Spinal cord (tissue), 9 donors: ENCODE measurements at regions not wholly inside any gene's neighbourhood (a gene's known extent, or its start where the extent isn't known, plus 50 kb on each side); places are given as distances from the start of the nearest gene placed in this dataset.

Experiments
- DNase-seq, 6 donors: peaks; one replicate each; pipeline versions ENCODE4 v3.0.0 to v3.0.0-alpha.2; 2013 to 2015; ENCODE audit warnings: low spot score in 6 of 6, low read depth in 4 of 6
- H3K27ac ChIP-seq: one replicate; pipeline ENCODE4 v1.5.1; 2013; ENCODE audit warnings: low read depth, low read length, control low read depth
- H3K27me3 ChIP-seq: one replicate; pipeline ENCODE4 v1.6.1; 2013; ENCODE audit warnings: low read length; ENCODE audit not compliant: control insufficient read depth, insufficient read depth
- H3K36me3 ChIP-seq: one replicate; pipeline ENCODE4 v1.6.1; 2013; ENCODE audit warnings: low read length; ENCODE audit not compliant: control insufficient read depth, insufficient read depth
- H3K4me1 ChIP-seq: one replicate; pipeline ENCODE4 v1.6.1; 2013; ENCODE audit warnings: low read length; ENCODE audit not compliant: control insufficient read depth, insufficient read depth
- H3K4me3 ChIP-seq: one replicate; pipeline ENCODE4 v1.5.1; 2013; ENCODE audit warnings: low read depth, low read length, control low read depth
- H3K9me3 ChIP-seq: one replicate; pipeline ENCODE4 v1.6.1; 2013; ENCODE audit warnings: low read length; ENCODE audit not compliant: control insufficient read depth, insufficient read depth
- WGBS: methylation state at CpG from one replicate; pipeline ENCODE4 v1.1.5; 2013; ENCODE audit warnings: missing lambda C conversion rate; ENCODE audit not compliant: insufficient coverage; 5-methylcytosine and 5-hydroxymethylcytosine counted together
- donor health status: healthy.

DNA sequence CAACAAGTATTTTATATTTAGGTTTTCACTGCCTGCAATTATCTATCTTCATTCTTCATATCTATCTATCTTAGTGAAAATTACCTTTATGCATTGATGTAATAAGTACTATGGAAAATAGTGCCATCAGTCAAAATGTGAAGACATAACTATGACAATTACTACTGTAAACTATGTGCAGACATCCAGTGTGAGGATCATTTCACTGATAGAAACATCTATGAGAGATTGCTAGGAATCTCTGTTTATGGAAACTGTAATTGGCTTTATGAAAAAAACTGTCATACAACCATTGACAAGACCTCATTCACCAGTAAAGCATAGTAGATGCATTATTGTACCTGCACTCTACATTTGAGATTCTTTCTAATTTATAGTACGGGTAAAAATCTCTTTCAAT, 401.0 kb downstream of the PMP22 start:
- Histone ChIP-seq H3K27me3 (no peaks in the 10 kb centered on the region), H3K4me3 (no peak overlapping the region), H3K4me1 (no peaks in the 10 kb centered on the region), H3K36me3 (no peaks in the 10 kb centered on the region), H3K27ac (no peak overlapping the region), H3K9me3 (no peaks in the 10 kb centered on the region)
- DNase-seq, result peak in 1 of 6 donors; percentile 3
- no CpG with 5 or more reads among the region's 1 CpG for WGBS

DNA sequence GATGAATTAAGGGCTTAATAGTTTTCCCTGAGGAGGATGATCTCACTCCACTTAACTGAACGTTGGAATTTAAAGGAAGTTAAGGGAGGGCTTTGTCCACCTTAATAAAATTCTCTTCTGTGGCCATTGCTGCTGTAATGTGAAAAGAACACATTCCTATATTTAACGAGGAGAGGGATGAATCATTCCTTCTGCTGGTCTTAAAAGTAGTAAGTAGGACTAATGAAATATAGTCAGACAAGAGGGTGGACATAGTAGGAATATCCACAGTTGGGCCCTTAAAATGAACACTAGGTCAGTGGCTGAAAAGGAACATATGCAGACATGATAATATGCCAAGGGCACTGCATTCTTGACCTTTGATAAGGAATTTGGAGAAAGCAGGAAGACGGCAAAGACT, 405.6 kb downstream of the PMP22 start:
- no peaks in the 10 kb centered on the region for H3K4me1 ChIP-seq
- WGBS, result 60% methylated on average over 1 of the region's 3 CpGs
- no peak overlapping the region for H3K4me3 ChIP-seq
- no peaks in the 10 kb centered on the region for H3K27me3 ChIP-seq
- no peaks in the 10 kb centered on the region for H3K36me3 ChIP-seq
- H3K9me3 ChIP-seq, result no peaks in the 10 kb centered on the region
- no peak overlapping the region for H3K27ac ChIP-seq
- DNase-seq, result no peak

DNA sequence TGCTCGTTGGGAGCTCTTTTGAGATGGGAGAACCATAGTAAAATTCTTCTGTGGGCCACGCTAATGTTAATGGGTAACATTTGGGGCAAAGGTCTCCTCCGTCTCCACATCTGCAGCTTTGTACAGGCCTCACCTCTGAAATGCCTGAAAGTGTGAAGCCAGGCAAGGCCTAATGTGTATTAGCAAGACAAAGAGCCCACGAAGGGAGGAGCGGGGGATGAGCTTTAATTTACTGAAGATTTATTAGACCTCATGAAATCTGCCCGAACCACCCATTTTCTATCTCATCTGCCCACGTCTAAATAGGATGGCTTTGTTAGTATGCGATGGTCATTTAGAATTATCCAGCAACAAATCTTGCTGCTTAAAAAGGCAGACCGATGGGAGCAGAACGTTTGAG, 408.9 kb downstream of the PMP22 start:
- 26% methylated on average over 3 of the region's 10 CpGs for WGBS
- Histone ChIP-seq H3K36me3 (no peaks in the 10 kb centered on the region), H3K4me3 (no peak overlapping the region), H3K27me3 (no peaks in the 10 kb centered on the region), H3K27ac (no peak overlapping the region), H3K4me1 (no peaks in the 10 kb centered on the region), H3K9me3 (no peaks in the 10 kb centered on the region)
- DNase-seq, result no peak

DNA sequence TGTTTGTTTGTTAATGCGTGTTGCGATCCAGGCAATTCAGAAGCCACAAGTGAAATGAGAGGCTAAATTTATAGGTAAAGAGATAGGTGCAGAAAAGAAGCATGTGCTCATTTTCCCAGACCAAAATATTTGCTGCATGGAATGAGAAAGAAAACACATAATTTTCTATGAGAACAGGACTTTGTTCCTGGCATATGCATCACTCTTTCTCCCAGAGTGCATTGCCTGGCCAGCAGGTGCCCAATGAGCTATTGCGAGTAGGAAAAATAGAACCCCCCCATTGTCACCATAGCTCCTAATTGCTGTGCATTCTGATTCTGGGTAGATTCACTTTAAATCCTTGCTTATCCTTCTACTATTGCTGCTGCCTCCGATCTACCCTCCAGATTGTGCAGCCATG, 410.4 kb downstream of the PMP22 start:
- Histone ChIP-seq H3K27ac (no peak overlapping the region), H3K36me3 (no peaks in the 10 kb centered on the region), H3K4me3 (no peak overlapping the region), H3K4me1 (no peaks in the 10 kb centered on the region), H3K27me3 (no peaks in the 10 kb centered on the region), H3K9me3 (no peaks in the 10 kb centered on the region)
- WGBS, result no CpG with 5 or more reads among the region's 4 CpGs
- DNase-seq, result no peak

DNA sequence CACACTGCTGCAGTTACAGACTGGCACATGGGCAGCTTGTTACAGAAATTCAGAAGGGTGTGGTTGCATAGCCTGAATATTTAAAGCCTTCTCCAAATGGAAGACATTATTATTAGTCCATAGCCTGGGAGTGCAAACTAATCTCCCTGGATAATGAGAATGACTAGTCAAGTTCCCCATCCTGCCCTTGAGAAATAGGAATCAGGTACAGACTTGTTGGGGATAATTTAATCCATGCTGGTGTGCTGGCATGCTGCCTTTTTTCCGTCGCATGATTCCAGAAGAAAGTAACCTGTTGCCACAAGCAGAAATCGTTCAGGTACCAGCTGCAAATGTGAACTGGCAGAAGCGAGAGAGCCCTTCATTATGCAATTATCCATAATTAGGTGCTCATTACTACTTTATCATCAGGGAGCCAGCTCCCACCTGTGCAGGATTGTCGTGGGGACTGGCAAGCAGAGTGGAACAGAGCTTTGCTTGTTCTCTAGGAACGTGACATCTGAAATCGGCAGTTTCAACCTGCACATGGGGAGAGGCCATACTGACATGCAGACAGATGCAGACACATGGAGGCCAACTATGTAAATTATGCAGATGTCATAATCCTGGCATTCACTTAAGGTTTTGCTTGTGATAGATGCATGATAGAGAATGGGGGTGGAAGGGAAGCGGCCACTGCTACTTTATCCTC, 419.4 kb downstream of the PMP22 start:
- Histone ChIP-seq H3K27ac (no peak overlapping the region), H3K4me1 (no peaks in the 10 kb centered on the region), H3K36me3 (no peaks in the 10 kb centered on the region), H3K9me3 (no peaks in the 10 kb centered on the region), H3K27me3 (no peaks in the 10 kb centered on the region), H3K4me3 (no peak overlapping the region)
- DNase-seq, result peak in 2 of 6 donors; percentile 2 to 72
- WGBS, result 43% methylated on average over 6 of the region's 8 CpGs

DNA sequence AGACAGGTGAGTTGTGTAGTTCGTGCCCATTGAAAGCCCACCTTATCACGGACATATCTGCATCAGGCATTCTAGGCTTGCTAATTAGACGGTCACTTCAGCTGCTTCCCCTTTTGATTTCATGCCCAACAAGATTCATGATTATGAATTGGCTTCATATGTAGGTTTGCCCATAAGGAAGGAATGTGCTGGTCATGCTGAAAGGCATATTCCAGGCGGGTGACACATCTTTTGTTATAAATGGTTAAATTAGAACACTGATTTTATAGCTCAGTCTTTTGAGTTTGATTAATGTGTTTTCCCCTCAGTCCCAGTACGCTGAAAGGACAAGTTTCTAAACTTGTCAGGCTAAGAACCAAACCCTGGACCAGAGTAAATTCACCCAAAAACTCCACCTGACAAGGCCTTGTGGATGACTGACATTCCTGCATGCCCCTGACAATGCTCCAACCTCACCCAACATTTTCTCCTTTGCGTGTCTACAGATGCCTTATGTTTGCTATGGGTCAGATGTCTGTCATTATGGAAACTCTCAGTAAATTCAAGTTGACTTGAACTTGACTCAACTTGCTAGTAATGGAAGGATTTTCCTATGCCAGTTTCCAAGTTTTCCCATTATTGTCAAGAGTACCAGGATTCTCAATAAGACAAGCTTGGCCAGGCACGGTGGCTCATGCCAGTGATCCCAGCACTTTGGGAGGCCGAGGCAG, 421.9 kb downstream of the PMP22 start:
- Histone ChIP-seq H3K4me1 (no peaks in the 10 kb centered on the region), H3K9me3 (no peaks in the 10 kb centered on the region)
- 100% methylated on average over 6 of the region's 8 CpGs for WGBS

DNA sequence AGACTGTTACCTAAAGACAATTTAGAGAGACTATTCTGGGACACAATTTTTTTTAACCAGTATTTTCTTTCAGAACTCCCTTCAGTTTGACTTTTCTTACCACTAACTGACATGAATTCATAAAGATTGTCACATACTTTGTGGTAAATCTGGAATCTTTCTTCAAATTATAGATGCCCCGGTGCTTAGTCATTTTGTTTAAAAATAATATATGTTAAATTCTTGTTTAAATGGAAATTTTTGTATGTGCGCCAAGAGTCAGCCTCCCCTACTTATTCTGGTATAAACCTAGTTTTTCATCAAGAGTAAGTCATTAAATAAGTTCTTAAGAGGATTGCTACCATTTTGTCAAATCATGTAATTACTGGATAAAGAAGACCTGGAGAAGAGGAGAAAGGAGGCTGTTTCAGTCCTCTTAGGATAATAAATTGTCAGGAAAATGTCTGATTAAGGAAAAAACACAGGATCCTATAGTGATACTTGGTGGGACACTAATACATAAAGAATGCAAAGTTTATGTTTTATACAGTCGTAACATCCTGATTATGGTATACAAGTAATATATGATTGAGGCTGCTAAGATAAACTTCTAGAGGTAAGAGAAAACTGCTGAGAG, 424.4 kb downstream of the PMP22 start:
- WGBS, result no CpG with 5 or more reads among the region's 3 CpGs
- H3K4me3 ChIP-seq, result no peak overlapping the region
- H3K9me3 ChIP-seq, result no peaks in the 10 kb centered on the region
- H3K36me3 ChIP-seq, result no peaks in the 10 kb centered on the region
- H3K27me3 ChIP-seq, result no peaks in the 10 kb centered on the region
- H3K27ac ChIP-seq, result no peak overlapping the region
- H3K4me1 ChIP-seq, result no peaks in the 10 kb centered on the region
- DNase-seq, result no peak

More for the DNA sequence above, 421.9 kb downstream of the PMP22 start:
- H3K36me3 ChIP-seq, result no peaks in the 10 kb centered on the region
- H3K27me3 ChIP-seq, result no peaks in the 10 kb centered on the region
- no peak overlapping the region for H3K4me3 ChIP-seq
- no peak overlapping the region for H3K27ac ChIP-seq
- no peak for DNase-seq

DNA sequence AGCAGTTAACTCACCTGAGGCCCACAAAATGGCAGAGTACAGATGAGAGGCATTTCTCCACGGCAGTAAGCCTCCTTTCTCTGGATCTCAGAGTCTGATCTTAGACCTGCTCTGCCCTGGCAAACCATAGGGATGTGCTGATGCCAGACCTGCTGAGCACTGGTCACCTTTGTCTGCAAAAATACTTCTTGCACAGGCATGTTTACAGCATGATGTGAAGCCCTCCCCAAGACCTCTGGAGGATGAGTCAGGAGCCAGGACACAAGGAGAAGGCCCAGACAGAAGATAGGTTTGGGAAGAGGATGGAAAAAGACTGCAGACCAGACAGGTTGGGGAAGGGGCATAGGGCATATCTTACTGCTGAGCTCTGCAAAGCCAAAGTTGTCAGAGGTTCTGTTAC, 426.6 kb downstream of the PMP22 start:
- Histone ChIP-seq H3K4me3 (no peak overlapping the region), H3K36me3 (no peaks in the 10 kb centered on the region), H3K9me3 (no peaks in the 10 kb centered on the region), H3K4me1 (no peaks in the 10 kb centered on the region), H3K27ac (no peak overlapping the region), H3K27me3 (no peaks in the 10 kb centered on the region)
- DNase-seq, result no peak
- WGBS, result 70% methylated on average over 1 of the region's 1 CpG

DNA sequence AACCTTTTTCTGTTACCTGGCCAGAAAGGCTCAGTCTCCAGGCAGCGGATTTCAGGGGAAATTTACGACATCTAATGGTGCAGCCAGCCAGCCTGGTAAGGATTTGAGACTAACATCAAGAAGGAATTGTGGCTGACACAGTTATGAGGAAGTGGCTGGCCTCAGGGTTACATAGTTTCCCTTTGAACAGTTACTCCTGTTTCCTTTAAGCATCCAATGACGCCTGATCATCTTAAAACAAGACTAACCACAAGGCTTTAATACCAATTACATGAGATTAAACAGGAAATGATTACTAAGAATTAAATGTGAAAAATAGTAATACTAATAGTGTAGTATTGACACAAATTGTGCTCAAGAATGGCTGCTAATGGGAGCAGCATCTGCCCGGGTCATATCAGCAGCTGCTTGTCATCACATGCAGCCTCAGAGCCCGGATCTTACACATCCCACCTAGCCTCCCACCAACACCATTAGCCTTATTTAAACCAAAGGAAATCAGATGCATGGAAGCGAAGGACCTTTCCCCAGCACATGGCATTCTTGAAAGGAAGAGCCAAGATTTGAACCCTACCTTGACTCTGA, 431.8 kb downstream of the PMP22 start:
- Histone ChIP-seq H3K27me3 (no peaks in the 10 kb centered on the region), H3K9me3 (no peaks in the 10 kb centered on the region), H3K4me1 (no peaks in the 10 kb centered on the region), H3K27ac (no peak overlapping the region), H3K36me3 (no peaks in the 10 kb centered on the region), H3K4me3 (no peak overlapping the region)
- WGBS, result 92% methylated on average over 5 of the region's 6 CpGs
- no peak for DNase-seq
